Mesenchymal stem cell (in vitro differentiated cells and primary cell): ENCODE measurements at regions not wholly inside any gene's neighbourhood (a gene's known extent, or its start where the extent isn't known, plus 50 kb on each side); places are given as distances from the start of the nearest gene placed in this dataset.

Source experiments
- DNase-seq: peaks from one replicate; pipeline ENCODE4 v3.0.0-alpha.2; 2013
- H2AFZ ChIP-seq: one replicate; pipeline ENCODE4 v1.6.1; 2013; ENCODE audit warnings: low read depth, mild to moderate bottlenecking, control low read depth, inconsistent platforms, low read length, moderate library complexity
- H2AK5ac ChIP-seq: 2 replicates; pipeline ENCODE4 v1.6.1; 2013; ENCODE audit warnings: low read length, moderate library complexity, mild to moderate bottlenecking, inconsistent platforms; ENCODE audit not compliant: severe bottlenecking
- H2BK120ac ChIP-seq: one replicate; pipeline ENCODE4 v1.6.1; 2013; ENCODE audit warnings: low read depth, mild to moderate bottlenecking, inconsistent platforms, low read length, moderate library complexity
- H2BK12ac ChIP-seq, 2 experiments: one replicate each; pipeline ENCODE4 v1.6.1; 2013; ENCODE audit warnings: inconsistent platforms in 2 of 2, low read length in 2 of 2, mild to moderate bottlenecking in 2 of 2, moderate library complexity in 2 of 2, control low read depth in 1 of 2
- H2BK15ac ChIP-seq: one replicate; pipeline ENCODE4 v1.6.1; 2013; ENCODE audit warnings: mild to moderate bottlenecking, low read depth, inconsistent platforms; ENCODE audit not compliant: poor library complexity, severe bottlenecking
- H2BK5ac ChIP-seq: 2 replicates; pipeline ENCODE4 v1.6.1; 2013; ENCODE audit warnings: low read depth, mild to moderate bottlenecking, low read length, control low read depth, inconsistent platforms; ENCODE audit not compliant: poor library complexity, severe bottlenecking
- H3K14ac ChIP-seq, 2 experiments: one replicate each; pipeline ENCODE4 v1.6.1; 2013; ENCODE audit warnings: inconsistent platforms in 2 of 2, low read length in 2 of 2, control low read depth in 1 of 2, mild to moderate bottlenecking in 1 of 2, moderate library complexity in 1 of 2
- H3K18ac ChIP-seq, 2 experiments: one replicate each; pipeline ENCODE4 v1.6.1; 2013; ENCODE audit warnings: inconsistent platforms in 2 of 2, low read length in 2 of 2, control low read depth in 1 of 2, low read depth in 1 of 2, mild to moderate bottlenecking in 1 of 2
- H3K23ac ChIP-seq, 2 experiments: one replicate each; pipeline ENCODE4 v1.6.1; 2013; ENCODE audit warnings: inconsistent platforms in 2 of 2, low read length in 2 of 2, mild to moderate bottlenecking in 2 of 2, moderate library complexity in 2 of 2, control low read depth in 1 of 2
- H3K27ac ChIP-seq: 2 replicates; pipeline ENCODE4 v1.5.1; 2013; ENCODE audit warnings: mild to moderate bottlenecking, moderate library complexity, low read length, control low read depth, inconsistent platforms; ENCODE audit not compliant: poor library complexity, severe bottlenecking
- H3K27me3 ChIP-seq, 2 experiments: 2 replicates each; pipeline versions ENCODE4 v1.6.1 to v1.7.0; 2013; ENCODE audit warnings: low read length in 2 of 2, mild to moderate bottlenecking in 2 of 2, moderate library complexity in 2 of 2, control low read depth in 1 of 2, inconsistent platforms in 1 of 2; ENCODE audit not compliant: control insufficient read depth in 1 of 2, insufficient read depth in 1 of 2
- H3K36me3 ChIP-seq, 2 experiments: 2 replicates each; pipeline versions ENCODE4 v1.6.1 to v1.7.0; 2013; ENCODE audit warnings: low read length in 2 of 2, control low read depth in 1 of 2, inconsistent platforms in 1 of 2, low read depth in 1 of 2, mild to moderate bottlenecking in 1 of 2; ENCODE audit not compliant: insufficient read depth in 2 of 2, control insufficient read depth in 1 of 2
- H3K4ac ChIP-seq, 2 experiments: one replicate each; pipeline ENCODE4 v1.6.1; 2013; ENCODE audit warnings: inconsistent platforms in 2 of 2, low read length in 2 of 2, mild to moderate bottlenecking in 2 of 2, moderate library complexity in 2 of 2, control low read depth in 1 of 2, low read depth in 1 of 2
- H3K4me1 ChIP-seq: 2 replicates; pipeline ENCODE4 v1.6.1; 2013; ENCODE audit warnings: low read depth, low read length, control low read depth; ENCODE audit not compliant: control insufficient read depth, insufficient read depth
- H3K4me2 ChIP-seq: 2 replicates; pipeline ENCODE4 v1.6.1; 2013; ENCODE audit warnings: low read length, mild to moderate bottlenecking, inconsistent platforms; ENCODE audit not compliant: poor library complexity, severe bottlenecking
- H3K4me3 ChIP-seq, 2 experiments: 2 replicates each; pipeline versions ENCODE4 v1.5.1 to v1.7.0; 2013; ENCODE audit warnings: low read length in 2 of 2, mild to moderate bottlenecking in 2 of 2, control low read depth in 1 of 2, low read depth in 1 of 2; ENCODE audit not compliant: insufficient read depth in 1 of 2
- H3K79me1 ChIP-seq: replicated peaks from 2 replicates; pipeline ENCODE4 v1.6.1; 2013; ENCODE audit warnings: mild to moderate bottlenecking, control low read depth, low read length, inconsistent platforms; ENCODE audit not compliant: poor library complexity, severe bottlenecking
- H3K9ac ChIP-seq: 2 replicates; pipeline ENCODE4 v1.7.0; 2013; ENCODE audit warnings: mild to moderate bottlenecking, low read length, moderate library complexity
- H3K9me3 ChIP-seq: 2 replicates; pipeline ENCODE4 v1.7.0; 2013; ENCODE audit warnings: mild to moderate bottlenecking, low read length; ENCODE audit not compliant: control insufficient read depth
- H4K8ac ChIP-seq: one replicate; pipeline ENCODE4 v1.6.1; 2013; ENCODE audit warnings: inconsistent platforms, mild to moderate bottlenecking, low read length, moderate library complexity
- H4K91ac ChIP-seq: one replicate; pipeline ENCODE4 v1.6.1; 2013; ENCODE audit warnings: mild to moderate bottlenecking, low read length, inconsistent platforms
- WGBS: methylation state at CpG from one replicate; pipeline ENCODE4 v1.1.7; 2013; ENCODE audit warnings: mixed read lengths; 5-methylcytosine and 5-hydroxymethylcytosine counted together

- H3K14ac ChIP-seq = no peak overlapping the region
- no peak overlapping the region for H2AK5ac ChIP-seq
- H4K8ac ChIP-seq = no peak overlapping the region
- H3K27ac ChIP-seq = no peak overlapping the region
- no peak overlapping the region for H3K18ac ChIP-seq
- H3K4me2 ChIP-seq = no peak overlapping the region
- no peak overlapping the region for H3K23ac ChIP-seq
- no peak overlapping the region for H3K4me3 ChIP-seq
- no peak overlapping the region for H2AFZ ChIP-seq
- no peaks in the 10 kb centered on the region for H3K79me1 ChIP-seq
- H3K36me3 ChIP-seq = no peaks in the 10 kb centered on the region
- H3K4ac ChIP-seq = no peak overlapping the region
- H3K4me1 ChIP-seq = no peaks in the 10 kb centered on the region
- no peak overlapping the region for H2BK12ac ChIP-seq
- no peak overlapping the region for H2BK5ac ChIP-seq
- H4K91ac ChIP-seq = no peak overlapping the region
- WGBS = 50% methylated on average over 1 of the region's 1 CpG
- no peak overlapping the region for H2BK15ac ChIP-seq
- no peak overlapping the region for H3K9ac ChIP-seq
- no peak overlapping the region for H2BK120ac ChIP-seq
- no peaks in the 10 kb centered on the region for H3K27me3 ChIP-seq
- DNase-seq = no peak
- H3K9me3 ChIP-seq = peaks cover 20% of the 10 kb centered on the region
These were observed 143.1 kb downstream of the IFI44 start for GRCh38 chr1:78792756-78793155.

GRCh38 chr1:78797108-78797781 is 147.6 kb downstream of the IFI44 start:
- Histone ChIP-seq H3K14ac (no peak overlapping the region), H3K27ac (no peak overlapping the region), H3K4me3 (no peak overlapping the region), H3K79me1 (no peaks in the 10 kb centered on the region), H3K4me1 (no peaks in the 10 kb centered on the region), H4K91ac (no peak overlapping the region), H3K9me3 (peaks cover 4% of the 10 kb centered on the region), H2BK120ac (no peak overlapping the region), H3K23ac (no peak overlapping the region), H3K9ac (no peak overlapping the region), H2BK15ac (no peak overlapping the region), H4K8ac (no peak overlapping the region), H3K36me3 (no peaks in the 10 kb centered on the region), H3K4me2 (no peak overlapping the region), H3K18ac (no peak overlapping the region), H2AFZ (no peak overlapping the region), H3K27me3 (no peaks in the 10 kb centered on the region), H3K4ac (no peak overlapping the region), H2BK12ac (no peak overlapping the region), H2BK5ac (no peak overlapping the region), H2AK5ac (no peak overlapping the region)
- DNase-seq = no peak
- WGBS = 77% methylated on average over 2 of the region's 3 CpGs

DNA sequence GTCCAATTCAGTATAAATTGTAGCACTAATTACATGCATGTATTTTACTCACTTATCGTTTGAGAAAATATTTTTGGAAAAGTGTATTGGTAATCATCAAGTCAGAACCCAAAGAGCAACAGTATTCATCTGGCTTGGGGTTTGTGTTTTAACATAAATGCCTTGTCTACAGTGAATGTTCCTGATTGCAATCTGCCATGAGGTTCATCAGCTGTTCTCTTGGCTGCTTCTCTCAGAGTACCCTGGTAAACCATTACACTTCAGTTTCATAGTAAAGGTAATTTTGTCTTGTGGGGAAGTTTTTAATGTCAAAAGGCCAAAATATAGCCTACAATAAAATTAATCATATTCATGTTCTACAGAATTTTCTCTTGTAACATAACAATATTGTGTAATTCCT is 150.3 kb downstream of the IFI44 start:
- Histone ChIP-seq H3K9ac (no peak overlapping the region), H2BK5ac (no peak overlapping the region), H3K27me3 (no peaks in the 10 kb centered on the region), H3K4ac (no peak overlapping the region), H3K4me1 (no peaks in the 10 kb centered on the region), H2BK120ac (no peak overlapping the region), H2BK12ac (no peak overlapping the region), H2AK5ac (no peak overlapping the region), H4K91ac (no peak overlapping the region), H3K4me3 (no peak overlapping the region), H3K14ac (no peak overlapping the region), H3K4me2 (no peak overlapping the region), H3K18ac (no peak overlapping the region), H2AFZ (no peak overlapping the region), H3K79me1 (no peaks in the 10 kb centered on the region), H2BK15ac (no peak overlapping the region), H3K9me3 (no peaks in the 10 kb centered on the region), H3K27ac (no peak overlapping the region), H3K36me3 (no peaks in the 10 kb centered on the region), H4K8ac (no peak overlapping the region), H3K23ac (no peak overlapping the region)
- WGBS = 100% methylated on average over 1 of the region's 1 CpG
- DNase-seq = no peak

- Histone ChIP-seq H3K4me2 (no peak overlapping the region), H3K18ac (no peak overlapping the region), H3K79me1 (no peaks in the 10 kb centered on the region), H3K4me1 (no peaks in the 10 kb centered on the region), H3K23ac (no peak overlapping the region), H4K8ac (no peak overlapping the region), H3K9me3 (no peaks in the 10 kb centered on the region), H3K27ac (no peak overlapping the region), H2BK5ac (no peak overlapping the region), H3K36me3 (no peaks in the 10 kb centered on the region), H2AK5ac (no peak overlapping the region), H2BK120ac (no peak overlapping the region), H2BK12ac (no peak overlapping the region), H3K9ac (no peak overlapping the region), H3K14ac (no peak overlapping the region), H3K27me3 (no peaks in the 10 kb centered on the region), H2AFZ (no peak overlapping the region), H2BK15ac (no peak overlapping the region), H3K4me3 (no peak overlapping the region), H3K4ac (no peak overlapping the region), H4K91ac (no peak overlapping the region)
- no peak for DNase-seq
- WGBS = 100% methylated on average over 1 of the region's 1 CpG
These were observed 164.5 kb downstream of the IFI44 start for GRCh38 chr1:78814176-78814575.
